ENCODE measurements at regions not wholly inside any gene's neighbourhood (a gene's known extent, or its start where the extent isn't known, plus 50 kb on each side); places are given as distances from the start of the nearest gene placed in this dataset.
A peak's percentile ranks its signal among the peaks of the same experiment; 100 is the strongest.

DNA sequence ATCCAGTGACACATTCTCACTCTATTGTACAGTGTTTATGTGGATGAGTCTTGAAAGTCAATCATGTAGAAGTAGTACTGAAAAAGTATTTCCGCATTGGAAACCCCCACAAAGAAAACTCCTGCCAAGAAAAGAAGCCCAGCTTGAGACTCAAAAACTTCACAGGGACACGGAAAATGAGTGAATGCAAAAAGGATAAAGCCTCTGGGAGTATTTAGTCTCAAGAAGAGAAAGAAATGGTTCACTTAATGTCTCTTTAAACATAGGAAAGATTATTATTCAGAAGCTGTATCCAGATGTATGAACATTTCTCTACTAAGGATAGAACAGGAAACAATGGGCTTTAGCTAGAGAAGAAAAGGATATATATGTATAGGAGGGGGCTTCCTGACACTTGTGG, 304.5 kb downstream of the BARHL2 start:
- Histone ChIP-seq H3K4me3 (no peak overlapping the region), H3K4me1 (no peaks in the 10 kb centered on the region), H3K27me3 (no peaks in the 10 kb centered on the region), H3K36me3 (no peaks in the 10 kb centered on the region), H3K27ac (no peak overlapping the region), H3K9me3 (no peaks in the 10 kb centered on the region)
- DNase-seq (no peak), ATAC-seq (no peak), FAIRE-seq (no peak)
- intact Hi-C loops (cut with DNase I), result no loop called here
- TF ChIP-seq, protein P1, sequence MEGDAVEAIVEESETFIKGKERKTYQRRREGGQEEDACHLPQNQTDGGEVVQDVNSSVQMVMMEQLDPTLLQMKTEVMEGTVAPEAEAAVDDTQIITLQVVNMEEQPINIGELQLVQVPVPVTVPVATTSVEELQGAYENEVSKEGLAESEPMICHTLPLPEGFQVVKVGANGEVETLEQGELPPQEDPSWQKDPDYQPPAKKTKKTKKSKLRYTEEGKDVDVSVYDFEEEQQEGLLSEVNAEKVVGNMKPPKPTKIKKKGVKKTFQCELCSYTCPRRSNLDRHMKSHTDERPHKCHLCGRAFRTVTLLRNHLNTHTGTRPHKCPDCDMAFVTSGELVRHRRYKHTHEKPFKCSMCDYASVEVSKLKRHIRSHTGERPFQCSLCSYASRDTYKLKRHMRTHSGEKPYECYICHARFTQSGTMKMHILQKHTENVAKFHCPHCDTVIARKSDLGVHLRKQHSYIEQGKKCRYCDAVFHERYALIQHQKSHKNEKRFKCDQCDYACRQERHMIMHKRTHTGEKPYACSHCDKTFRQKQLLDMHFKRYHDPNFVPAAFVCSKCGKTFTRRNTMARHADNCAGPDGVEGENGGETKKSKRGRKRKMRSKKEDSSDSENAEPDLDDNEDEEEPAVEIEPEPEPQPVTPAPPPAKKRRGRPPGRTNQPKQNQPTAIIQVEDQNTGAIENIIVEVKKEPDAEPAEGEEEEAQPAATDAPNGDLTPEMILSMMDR (IDR thresholded peaks at IDR 0.05), result no peak
- 61 to 72% methylated on average over 2 of the region's 2 CpGs for WGBS, 2 donors

DNA sequence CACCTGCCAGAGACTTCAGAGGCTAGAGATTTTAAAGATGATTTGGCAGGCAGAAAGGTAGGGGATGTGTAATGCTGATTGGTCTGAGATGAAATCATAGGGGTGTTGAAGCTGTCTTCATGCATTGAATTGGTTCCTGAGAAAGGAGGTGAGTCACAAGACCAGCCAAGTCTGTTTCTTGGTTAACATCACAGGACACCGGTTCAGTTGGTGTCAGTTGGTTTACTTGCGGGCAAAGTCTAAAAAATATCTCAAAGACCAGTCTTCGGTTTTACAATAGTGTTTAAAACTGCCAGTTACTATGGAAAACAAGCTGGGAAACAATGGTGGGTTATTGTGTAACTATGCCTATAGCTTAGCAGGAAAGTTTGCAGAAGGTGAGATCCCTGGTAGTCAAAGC, 305.9 kb downstream of the BARHL2 start:
- intact Hi-C loops (cut with DNase I), result no loop called here
- TF ChIP-seq, protein P1 (IDR thresholded peaks at IDR 0.05), result no peak
- ATAC-seq (no peak), DNase-seq (no peak), FAIRE-seq (no peak)
- no peak overlapping the region for H3K27ac ChIP-seq
- no peaks in the 10 kb centered on the region for H3K4me1 ChIP-seq
- WGBS, 2 donors, result 51 to 62% methylated on average over 3 of the region's 3 CpGs
- no peak overlapping the region for H3K4me3 ChIP-seq
- no peaks in the 10 kb centered on the region for H3K36me3 ChIP-seq
- H3K27me3 ChIP-seq, result no peaks in the 10 kb centered on the region
- no peaks in the 10 kb centered on the region for H3K9me3 ChIP-seq

DNA sequence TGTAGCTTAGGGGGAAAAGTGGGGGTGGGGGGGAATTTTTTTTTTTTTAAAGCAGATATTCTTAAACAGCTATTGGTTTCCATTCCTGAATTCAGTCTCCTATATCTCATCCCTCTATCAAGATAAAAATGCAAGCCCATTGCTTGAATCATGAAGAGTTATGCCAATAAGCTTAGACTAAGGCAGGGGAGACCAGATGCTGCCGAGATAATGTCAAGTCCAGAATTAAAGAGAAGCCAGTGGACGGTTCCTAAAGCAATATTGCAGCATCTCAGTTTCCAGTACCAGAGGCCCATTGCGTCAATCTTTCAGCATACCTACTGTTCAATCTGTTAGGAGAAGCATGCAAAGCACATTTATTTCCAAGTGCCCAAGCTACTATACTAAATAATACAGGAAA, 309.4 kb downstream of the BARHL2 start:
- whole genome bisulfite sequencing, 2 donors, result 64 to 77% methylated on average over 3 of the region's 3 CpGs
- Histone ChIP-seq H3K36me3 (no peaks in the 10 kb centered on the region), H3K27me3 (no peaks in the 10 kb centered on the region), H3K4me3 (no peak overlapping the region), H3K4me1 (no peaks in the 10 kb centered on the region), H3K27ac (no peak overlapping the region), H3K9me3 (no peaks in the 10 kb centered on the region)
- FAIRE-seq (no peak), DNase-seq (no peak), ATAC-seq (no peak)
- TF ChIP-seq, protein P1 (IDR thresholded peaks at IDR 0.05), result no peak
- intact Hi-C loops (cut with DNase I), result no loop called here

DNA sequence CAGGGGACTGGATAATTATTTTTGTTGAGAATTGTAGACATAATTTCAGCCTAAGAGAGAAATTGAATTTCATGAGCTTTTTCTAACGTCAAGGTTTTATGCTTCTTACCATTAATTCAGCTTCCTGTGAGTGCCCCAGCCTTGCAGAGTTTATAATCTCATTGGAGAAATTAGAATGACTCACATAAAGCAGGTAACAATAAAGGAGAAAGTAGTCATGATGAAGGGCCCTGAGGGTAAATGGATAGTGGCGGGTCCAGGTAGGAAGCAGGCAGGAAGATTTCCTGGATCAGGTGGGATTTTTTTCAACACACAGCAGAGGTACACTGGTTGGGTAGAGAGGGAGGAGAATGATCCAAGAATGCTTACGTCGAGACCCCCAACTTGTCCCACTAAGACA, 311.4 kb downstream of the BARHL2 start:
- ATAC-seq (no peak), FAIRE-seq (no peak), DNase-seq (no peak)
- WGBS, 2 donors, result 76 to 88% methylated on average over 4 of the region's 4 CpGs
- Histone ChIP-seq H3K4me3 (no peak overlapping the region), H3K9me3 (no peaks in the 10 kb centered on the region), H3K27ac (no peak overlapping the region), H3K4me1 (no peaks in the 10 kb centered on the region), H3K27me3 (no peaks in the 10 kb centered on the region), H3K36me3 (no peaks in the 10 kb centered on the region)
- intact Hi-C loops (cut with DNase I), result no loop called here
- TF ChIP-seq, protein P1 (IDR thresholded peaks at IDR 0.05), result no peak

DNA sequence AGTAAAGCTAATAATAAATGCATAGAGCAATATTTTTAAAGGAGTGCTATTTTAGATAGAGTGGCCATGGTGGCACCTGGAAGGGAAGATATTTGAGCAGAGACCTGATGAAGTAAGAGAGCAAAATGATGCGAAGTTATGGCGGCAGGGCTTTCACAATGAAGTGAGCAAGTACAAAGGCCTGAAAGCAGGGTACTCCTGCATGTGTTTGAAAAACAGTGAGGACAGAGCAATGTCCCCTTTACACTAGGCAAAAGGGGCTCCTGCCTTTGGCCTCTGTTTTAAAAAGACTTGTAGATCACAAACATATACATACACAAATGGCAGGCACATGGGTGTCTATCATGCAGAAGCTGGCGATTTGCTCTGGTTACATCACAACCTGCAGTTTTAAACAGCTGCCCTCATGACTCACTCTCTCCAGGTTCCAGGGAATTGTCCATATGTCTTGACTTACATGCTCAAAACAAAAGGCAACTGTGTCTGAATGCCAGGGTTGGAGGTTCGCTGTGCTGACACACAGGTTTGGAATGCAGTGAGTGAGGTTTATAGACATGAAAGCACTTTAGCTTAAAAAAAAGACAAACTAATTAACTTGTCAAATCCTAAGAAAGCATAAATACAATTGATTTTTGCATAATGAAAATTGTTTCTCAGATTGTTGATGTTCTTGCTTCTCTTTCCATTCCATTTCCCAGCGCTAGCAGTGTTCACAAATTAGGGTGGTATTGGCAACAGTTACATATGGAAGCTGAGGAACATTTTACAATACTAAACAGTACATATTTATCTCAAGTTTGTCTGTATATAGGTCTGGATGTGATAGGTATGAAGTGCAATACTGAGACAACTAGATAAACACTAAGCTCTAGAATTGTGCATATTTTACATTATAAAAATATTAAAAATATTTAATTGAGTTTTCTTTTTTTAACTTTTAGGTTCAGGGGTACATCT, 313.9 kb downstream of the BARHL2 start:
- no peak overlapping the region for H3K4me3 ChIP-seq
- no peaks in the 10 kb centered on the region for H3K27me3 ChIP-seq
- 53 to 54% methylated on average over 5 of the region's 5 CpGs for WGBS, 2 donors
- H3K4me1 ChIP-seq, result no peaks in the 10 kb centered on the region
- ATAC-seq (peak; percentile 93 to 98 (median 96)), DNase-seq (peak in 4 of 6 donors; percentile 38 to 84 (median 66)), FAIRE-seq (no peak)
- H3K27ac ChIP-seq, result peak overlapping the region in 2 of 4 donors; percentile 57 to 67
- H3K36me3 ChIP-seq, result no peaks in the 10 kb centered on the region
- TF ChIP-seq, protein P1 (IDR thresholded peaks at IDR 0.05), result no peak
- intact Hi-C loops (cut with DNase I), result no loop called here
- no peaks in the 10 kb centered on the region for H3K9me3 ChIP-seq

All from pancreas (tissue), 10 donors.